GM21528 (cell line): ENCODE measurements at regions not wholly inside any gene's neighbourhood (a gene's known extent, or its start where the extent isn't known, plus 50 kb on each side); places are given as distances from the start of the nearest gene placed in this dataset.

Experiments
- ATAC-seq: cut with Tn5 transposase; IDR thresholded peaks from one replicate; pipeline ENCODE4 v1.9.1; 2021; ENCODE audit warnings: mild to moderate bottlenecking, moderate library complexity; ENCODE audit not compliant: unreplicated experiment, low FRiP score

- ATAC-seq, result no peak
Measured at GRCh38 chr5:60387051-60387440, 312.9 kb downstream of the DEPDC1B start.

- no peak for ATAC-seq
Measured at GRCh38 chr5:60386436-60387050, 313.4 kb downstream of the DEPDC1B start.

GRCh38 chr5:60382716-60383115 is 317.2 kb downstream of the DEPDC1B start:
- no peak for ATAC-seq

- ATAC-seq, result no peak
Measured at GRCh38 chr5:60379907-60380306, 320.1 kb downstream of the DEPDC1B start.

- no peak for ATAC-seq
Measured at GRCh38 chr5:60377826-60378225, 322.1 kb downstream of the DEPDC1B start.

- no peak for ATAC-seq
Measured at GRCh38 chr5:60376860-60377259, 323.1 kb downstream of the DEPDC1B start.

GRCh38 chr5:60374409-60374808 is 325.6 kb downstream of the DEPDC1B start:
- no peak for ATAC-seq

GRCh38 chr5:60372786-60373185 is 327.2 kb downstream of the DEPDC1B start:
- no peak for ATAC-seq

- no peak for ATAC-seq
Measured at GRCh38 chr5:60371065-60371464, 328.9 kb downstream of the DEPDC1B start.

- no peak for ATAC-seq
Measured at GRCh38 chr5:60370508-60370907, 329.5 kb downstream of the DEPDC1B start.

GRCh38 chr5:60369391-60369790 is 330.6 kb downstream of the DEPDC1B start:
- ATAC-seq, result no peak

GRCh38 chr5:60368100-60368499 is 331.9 kb downstream of the DEPDC1B start:
- ATAC-seq, result no peak

- no peak for ATAC-seq
Measured at GRCh38 chr5:60366489-60366888, 333.5 kb downstream of the DEPDC1B start.

GRCh38 chr5:60365001-60365400 is 335.0 kb downstream of the DEPDC1B start:
- no peak for ATAC-seq

- ATAC-seq, result no peak
Measured at GRCh38 chr5:60362158-60362557, 337.8 kb downstream of the DEPDC1B start.

- ATAC-seq, result no peak
Measured at GRCh38 chr5:60360355-60360754, 339.6 kb downstream of the DEPDC1B start.

GRCh38 chr5:60357302-60357701 is 342.7 kb downstream of the DEPDC1B start:
- ATAC-seq, result no peak

- no peak for ATAC-seq
Measured at GRCh38 chr5:60356745-60357144, 343.2 kb downstream of the DEPDC1B start.

- ATAC-seq, result no peak
Measured at GRCh38 chr5:60355181-60355580, 344.8 kb downstream of the DEPDC1B start.

GRCh38 chr5:60354311-60354710 is 345.7 kb downstream of the DEPDC1B start:
- ATAC-seq, result no peak

- no peak for ATAC-seq
Measured at GRCh38 chr5:60352992-60353599, 346.9 kb downstream of the DEPDC1B start.

GRCh38 chr5:60350794-60351193 is 349.2 kb downstream of the DEPDC1B start:
- no peak for ATAC-seq
